ENCODE measurements at regions not wholly inside any gene's neighbourhood (a gene's known extent, or its start where the extent isn't known, plus 50 kb on each side); places are given as distances from the start of the nearest gene placed in this dataset.
"Not testable (repeated sequence)": the region's sequence is repeated elsewhere in the genome, so short reads cannot be mapped to it uniquely, and the experiment has no call there.

DNA sequence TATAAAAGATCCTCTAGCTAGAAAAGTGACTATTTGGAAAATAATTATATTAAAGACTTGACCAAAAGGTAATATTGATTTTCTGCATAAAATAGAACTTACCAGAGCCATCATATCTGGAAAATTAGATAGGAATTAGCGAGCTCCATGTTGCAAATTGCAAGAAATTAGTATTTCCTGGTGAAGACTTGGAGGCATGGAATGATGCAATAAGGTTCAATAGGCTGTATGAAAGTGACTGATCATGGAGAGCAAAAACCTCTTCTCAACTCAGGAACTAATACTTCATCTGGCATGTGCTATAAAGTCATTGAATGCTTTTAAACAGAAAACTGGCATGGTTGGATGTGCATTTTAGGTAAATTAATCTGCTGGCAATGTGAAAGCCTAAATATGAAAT lies 66.3 kb upstream of the UFM1 start:
- Histone ChIP-seq H3K27me3 (ENCODE audit: control insufficient read depth, insufficient read depth, low read length) (no peaks in the 10 kb centered on the region), H3K36me3 (replicated peaks; ENCODE audit: control insufficient read depth, insufficient read depth, low read length) (no peaks in the 10 kb centered on the region), H3K4me3 (ENCODE audit: insufficient read depth, low read depth, low read length) (no peak overlapping the region)
- DNase-seq = no peak

DNA sequence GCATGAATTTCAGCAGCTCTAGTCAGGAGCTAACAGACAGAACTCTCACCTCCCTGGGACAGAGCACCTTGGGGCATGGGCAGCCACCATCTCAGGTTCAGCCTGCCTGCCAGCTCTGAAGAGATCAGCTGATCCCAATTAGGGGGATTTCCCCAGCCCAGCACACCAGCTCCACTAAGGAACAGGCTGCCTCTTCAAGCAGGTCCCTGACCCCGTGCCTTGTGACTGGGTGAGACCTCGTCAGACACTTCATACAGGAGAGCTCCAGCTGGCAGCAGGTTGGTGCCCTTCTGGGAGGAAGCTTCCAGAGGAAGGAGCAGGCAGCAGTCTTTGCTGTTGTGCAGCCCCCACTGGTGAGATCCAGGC lies 84.5 kb upstream of the UFM1 start:
- Histone ChIP-seq H3K27me3 (ENCODE audit: control insufficient read depth, insufficient read depth, low read length) (no peaks in the 10 kb centered on the region), H3K36me3 (replicated peaks; ENCODE audit: control insufficient read depth, insufficient read depth, low read length) (no peaks in the 10 kb centered on the region), H3K4me3 (ENCODE audit: insufficient read depth, low read depth, low read length) (no peak overlapping the region)
- DNase-seq = no peak

DNA sequence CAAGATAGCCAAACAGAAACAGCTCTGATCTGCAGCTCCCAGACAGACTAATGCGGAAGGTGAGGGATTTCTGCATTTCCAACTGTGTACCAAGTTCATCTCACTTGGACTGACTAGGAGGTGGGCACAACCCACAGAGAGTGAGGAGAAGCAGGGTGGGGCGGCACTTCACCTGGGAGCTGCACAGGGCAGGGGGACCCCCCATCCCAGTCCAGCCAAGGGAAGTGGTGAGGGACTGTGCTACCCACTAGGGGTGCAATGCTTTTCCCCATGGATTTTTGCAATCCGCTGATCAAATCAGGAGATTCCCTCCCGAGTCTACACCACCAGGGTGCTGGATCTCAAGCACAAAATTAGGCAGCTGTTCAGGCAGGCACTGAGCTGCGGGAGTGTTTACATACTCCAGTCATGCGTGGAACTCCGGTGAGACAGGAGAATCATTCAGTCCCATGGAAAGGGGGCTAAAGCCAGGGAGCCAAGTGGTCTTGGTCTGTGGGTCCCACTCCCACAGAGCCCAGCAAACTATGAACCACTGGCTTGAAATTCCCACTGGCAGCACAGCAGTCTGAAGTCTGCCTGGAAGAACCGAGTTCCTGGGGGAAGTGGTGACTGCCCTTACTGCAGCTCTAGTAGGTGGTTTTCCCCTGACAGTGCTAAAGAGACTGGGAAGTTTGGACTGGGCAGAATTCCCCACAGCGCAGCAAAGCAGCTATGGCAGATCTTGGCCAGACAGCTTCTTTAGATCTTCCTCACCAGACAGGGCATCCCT lies 85.1 kb upstream of the UFM1 start:
- Histone ChIP-seq H3K4me3 (ENCODE audit: insufficient read depth, low read depth, low read length) (no peak overlapping the region), H3K36me3 (replicated peaks; ENCODE audit: control insufficient read depth, insufficient read depth, low read length) (no peaks in the 10 kb centered on the region), H3K27me3 (ENCODE audit: control insufficient read depth, insufficient read depth, low read length) (no peaks in the 10 kb centered on the region)
- DNase-seq = no peak

DNA sequence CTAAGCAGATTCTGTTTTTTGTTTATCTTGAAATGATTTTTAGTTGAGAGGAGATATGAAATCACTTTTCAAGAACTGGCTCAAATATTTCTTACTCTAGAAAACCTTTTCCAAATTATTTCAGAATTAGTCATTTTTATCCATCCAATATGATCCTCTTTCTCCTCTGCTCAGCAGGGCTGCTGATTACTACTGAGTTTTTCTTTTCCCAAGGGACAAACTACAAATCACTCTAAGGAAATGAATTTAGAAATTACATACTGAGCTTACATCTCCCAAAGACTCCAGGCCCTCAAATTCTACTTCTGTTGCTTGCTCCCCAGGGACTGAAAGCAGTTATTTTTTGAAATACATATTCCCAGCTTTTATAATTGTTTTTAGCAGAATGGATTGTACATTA lies 87.4 kb upstream of the UFM1 start:
- DNase-seq = no peak
- H3K36me3 ChIP-seq (replicated peaks; ENCODE audit: control insufficient read depth, insufficient read depth, low read length) = no peaks in the 10 kb centered on the region
- H3K4me3 ChIP-seq (ENCODE audit: insufficient read depth, low read depth, low read length) = no peak overlapping the region
- H3K27me3 ChIP-seq (ENCODE audit: control insufficient read depth, insufficient read depth, low read length) = no peaks in the 10 kb centered on the region

DNA sequence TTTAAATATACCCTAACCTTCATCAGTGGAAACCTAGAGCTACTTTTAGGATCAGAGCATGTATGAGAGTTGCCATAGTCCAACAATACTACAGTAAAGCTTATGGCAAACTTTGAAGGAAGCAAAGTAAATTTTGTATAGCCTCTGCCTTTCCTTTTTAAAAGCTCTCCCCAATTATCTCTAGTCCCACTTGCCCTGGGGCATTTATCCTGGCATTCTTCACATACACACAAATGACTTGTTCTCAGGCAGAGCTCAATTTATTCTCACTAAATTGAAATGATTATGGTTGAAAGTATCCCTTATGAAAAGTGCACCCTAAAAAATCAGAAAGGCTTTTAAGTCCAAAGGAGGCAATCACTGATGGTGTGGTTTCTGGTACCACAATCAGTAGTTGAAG lies 94.1 kb upstream of the UFM1 start:
- Histone ChIP-seq H3K4me3 (ENCODE audit: insufficient read depth, low read depth, low read length) (no peak overlapping the region), H3K36me3 (replicated peaks; ENCODE audit: control insufficient read depth, insufficient read depth, low read length) (no peaks in the 10 kb centered on the region), H3K27me3 (ENCODE audit: control insufficient read depth, insufficient read depth, low read length) (no peaks in the 10 kb centered on the region)
- DNase-seq = no peak

DNA sequence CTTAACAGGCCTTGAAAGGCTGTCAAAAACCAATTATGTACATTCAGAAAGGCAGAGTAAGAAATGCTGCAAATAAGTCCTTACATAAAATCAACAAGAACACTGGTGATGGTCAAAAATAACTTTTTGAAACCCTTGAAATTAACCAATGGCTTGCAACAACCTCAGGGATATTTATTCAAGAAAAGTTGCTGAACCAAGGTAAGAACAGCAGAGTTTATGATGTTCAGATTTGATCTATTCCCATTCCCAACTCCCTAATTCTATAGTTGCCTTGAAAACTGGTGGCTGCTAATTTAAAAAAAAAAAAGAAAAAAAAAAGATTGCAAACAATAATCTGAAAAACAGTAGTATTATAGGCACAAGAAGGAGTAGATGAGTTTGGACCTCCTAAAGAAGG lies 109.8 kb upstream of the UFM1 start:
- no peak for DNase-seq
- no peaks in the 10 kb centered on the region for H3K27me3 ChIP-seq (ENCODE audit: control insufficient read depth, insufficient read depth, low read length)
- no peak overlapping the region for H3K4me3 ChIP-seq (ENCODE audit: insufficient read depth, low read depth, low read length)
- no peaks in the 10 kb centered on the region for H3K36me3 ChIP-seq (replicated peaks; ENCODE audit: control insufficient read depth, insufficient read depth, low read length)

DNA sequence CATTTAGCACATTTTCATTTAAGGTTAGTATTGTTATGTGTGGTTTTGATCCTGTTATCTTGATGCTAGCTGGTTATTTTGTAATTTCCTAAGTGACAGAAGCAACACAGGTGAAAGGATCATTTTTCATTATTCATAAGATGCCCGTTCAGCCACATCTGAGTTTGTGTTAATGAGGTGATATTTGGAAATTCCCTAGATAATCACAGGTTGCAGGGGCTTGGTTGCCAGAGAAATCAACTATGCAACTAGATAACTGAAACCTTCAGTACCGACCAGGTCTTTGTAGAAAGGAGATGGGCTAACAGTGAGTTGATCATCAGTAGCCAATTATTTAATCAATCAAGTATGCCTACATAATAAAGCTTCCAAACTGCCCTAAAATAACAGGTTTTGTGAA lies 121.3 kb upstream of the UFM1 start:
- DNase-seq = no peak
- no peak overlapping the region for H3K4me3 ChIP-seq (ENCODE audit: insufficient read depth, low read depth, low read length)
- H3K27me3 ChIP-seq (ENCODE audit: control insufficient read depth, insufficient read depth, low read length) = no peaks in the 10 kb centered on the region
- H3K36me3 ChIP-seq (replicated peaks; ENCODE audit: control insufficient read depth, insufficient read depth, low read length) = no peaks in the 10 kb centered on the region

DNA sequence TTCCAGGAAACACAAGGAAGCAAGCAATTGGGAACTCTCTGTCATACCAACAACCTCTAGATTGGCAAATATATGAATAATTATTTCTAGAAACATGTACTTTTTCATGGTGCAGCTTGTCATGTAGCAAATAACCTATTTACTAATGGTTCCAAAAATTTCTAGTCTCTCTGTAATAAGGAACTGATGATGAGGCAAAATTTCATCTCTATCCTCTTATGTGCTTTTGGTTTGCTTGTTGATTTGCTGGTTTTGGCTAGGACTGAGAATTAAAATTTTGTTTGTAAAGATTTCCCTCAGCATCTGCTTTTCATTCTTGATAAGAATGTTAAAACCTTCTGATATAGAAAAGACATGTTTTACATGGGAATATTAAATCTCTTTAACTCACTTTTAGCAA lies 123.2 kb upstream of the UFM1 start:
- Histone ChIP-seq H3K27me3 (ENCODE audit: control insufficient read depth, insufficient read depth, low read length) (no peaks in the 10 kb centered on the region), H3K36me3 (replicated peaks; ENCODE audit: control insufficient read depth, insufficient read depth, low read length) (no peaks in the 10 kb centered on the region), H3K4me3 (ENCODE audit: insufficient read depth, low read depth, low read length) (no peak overlapping the region)
- no peak for DNase-seq

DNA sequence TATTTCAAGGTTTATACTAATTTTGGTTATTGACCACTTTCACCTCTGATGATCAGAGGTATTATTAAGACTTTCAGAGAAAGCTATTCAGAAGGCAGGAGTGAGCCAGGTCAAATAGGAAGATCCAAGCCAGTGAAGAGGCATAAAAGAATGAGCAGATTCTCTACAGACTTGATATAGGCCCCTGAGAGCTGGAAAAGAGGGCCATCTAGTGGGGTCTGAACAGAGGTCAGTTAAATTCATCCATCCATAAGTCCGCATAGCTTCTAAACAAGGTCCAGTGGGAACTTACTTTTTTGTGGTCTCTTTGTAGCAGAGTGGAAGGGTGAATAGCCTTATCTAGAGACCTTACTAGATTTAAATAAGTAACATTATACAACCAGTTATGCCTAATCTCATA lies 126.6 kb upstream of the UFM1 start:
- no peaks in the 10 kb centered on the region for H3K27me3 ChIP-seq (ENCODE audit: control insufficient read depth, insufficient read depth, low read length)
- no peaks in the 10 kb centered on the region for H3K36me3 ChIP-seq (replicated peaks; ENCODE audit: control insufficient read depth, insufficient read depth, low read length)
- H3K4me3 ChIP-seq (ENCODE audit: insufficient read depth, low read depth, low read length) = no peak overlapping the region
- DNase-seq = peak; percentile 14

DNA sequence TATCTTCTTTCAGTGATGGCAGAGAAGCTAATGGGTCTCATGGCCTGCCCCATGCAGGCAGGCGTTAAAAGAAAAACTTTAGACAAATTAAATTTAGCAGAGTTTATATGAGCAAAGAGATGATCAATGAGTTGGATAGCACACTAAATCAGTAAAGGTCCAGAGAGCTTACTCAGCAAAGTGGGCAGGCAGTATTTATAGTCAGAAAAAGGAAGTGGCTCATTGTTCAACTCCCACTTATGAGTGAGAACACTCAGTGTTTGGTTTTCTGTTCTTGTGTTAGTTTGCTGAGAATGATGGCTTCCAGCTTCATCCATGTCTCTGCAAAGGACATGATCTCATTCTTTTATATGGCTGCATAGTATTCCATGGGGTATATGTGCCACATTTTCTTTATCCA lies 128.5 kb upstream of the UFM1 start:
- not testable (repeated sequence) for H3K27me3 ChIP-seq (ENCODE audit: control insufficient read depth, insufficient read depth, low read length); H3K4me3 ChIP-seq (ENCODE audit: insufficient read depth, low read depth, low read length); H3K36me3 ChIP-seq (replicated peaks; ENCODE audit: control insufficient read depth, insufficient read depth, low read length); DNase-seq

DNA sequence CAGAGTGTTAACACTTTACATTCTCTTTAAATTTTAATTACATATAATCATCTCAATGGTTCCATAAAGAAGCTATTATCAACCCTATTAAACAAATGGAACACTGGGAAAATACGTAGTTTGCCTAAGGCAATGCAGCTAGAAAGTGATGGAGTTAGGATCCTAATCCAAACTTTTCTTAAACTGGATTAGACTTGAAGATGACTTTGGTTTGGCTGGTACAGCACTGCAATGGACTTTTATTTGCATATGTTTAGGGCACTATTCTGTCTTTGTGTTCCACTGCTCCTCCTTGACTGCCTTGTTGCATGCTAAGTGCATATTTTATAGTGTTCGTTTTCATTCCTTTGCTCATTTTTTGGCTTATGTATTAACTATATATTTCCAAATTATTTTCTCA lies 133.5 kb upstream of the UFM1 start:
- DNase-seq = no peak
- Histone ChIP-seq H3K4me3 (ENCODE audit: insufficient read depth, low read depth, low read length) (no peak overlapping the region), H3K36me3 (replicated peaks; ENCODE audit: control insufficient read depth, insufficient read depth, low read length) (no peaks in the 10 kb centered on the region), H3K27me3 (ENCODE audit: control insufficient read depth, insufficient read depth, low read length) (no peaks in the 10 kb centered on the region)

DNA sequence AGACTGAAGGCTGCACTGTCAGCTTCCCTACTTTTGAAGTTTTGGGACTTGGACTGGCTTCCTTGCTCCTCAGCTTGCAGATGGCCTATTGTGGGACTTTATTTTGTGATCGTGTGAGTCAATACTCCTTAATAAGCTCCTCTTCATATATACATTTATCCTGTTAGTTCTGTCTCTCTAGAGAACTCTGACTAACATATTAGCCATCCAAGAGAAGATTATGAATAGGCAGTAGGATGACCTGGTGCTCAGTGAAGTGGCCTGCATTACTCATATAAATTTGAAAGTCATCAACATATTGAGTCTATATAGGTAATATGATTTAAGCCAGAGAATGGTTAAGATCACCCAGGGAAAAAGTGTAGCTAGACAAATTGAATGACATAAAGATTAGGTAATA lies 136.3 kb upstream of the UFM1 start:
- Histone ChIP-seq H3K4me3 (ENCODE audit: insufficient read depth, low read depth, low read length) (no peak overlapping the region), H3K36me3 (replicated peaks; ENCODE audit: control insufficient read depth, insufficient read depth, low read length) (no peaks in the 10 kb centered on the region), H3K27me3 (ENCODE audit: control insufficient read depth, insufficient read depth, low read length) (no peaks in the 10 kb centered on the region)
- DNase-seq = no peak

DNA sequence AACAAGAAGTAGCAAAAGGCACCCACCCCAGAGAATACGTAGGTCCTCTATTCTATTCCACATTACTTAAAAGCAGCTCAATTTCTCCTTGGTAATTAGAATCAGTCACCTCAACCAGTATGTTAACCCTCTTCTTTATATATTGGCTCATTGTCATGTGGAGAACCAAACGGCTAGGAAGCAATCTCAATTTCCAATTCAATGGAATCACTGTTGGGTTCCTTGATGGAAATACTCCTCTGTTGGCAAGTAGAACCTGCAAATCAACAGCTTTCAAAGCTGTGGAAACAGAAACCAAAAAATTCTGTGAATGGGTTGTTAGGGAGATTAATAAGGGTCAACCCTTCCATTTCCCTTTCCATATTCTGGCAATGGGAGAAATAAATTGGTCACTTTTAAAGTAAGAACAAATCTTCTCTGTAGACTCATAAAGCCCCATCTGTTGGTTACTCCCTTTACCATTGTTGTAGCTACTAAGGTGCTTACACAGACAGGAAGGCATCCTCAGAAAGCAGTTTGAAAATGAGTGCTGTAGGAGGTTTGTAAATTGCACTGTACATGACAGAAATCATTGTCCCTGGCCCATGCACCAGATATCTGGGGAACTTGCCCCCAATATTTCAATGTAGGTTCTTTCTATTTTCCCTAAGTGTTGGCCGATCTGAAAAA lies 138.6 kb upstream of the UFM1 start:
- no peak overlapping the region for H3K4me3 ChIP-seq (ENCODE audit: insufficient read depth, low read depth, low read length)
- H3K27me3 ChIP-seq (ENCODE audit: control insufficient read depth, insufficient read depth, low read length) = no peaks in the 10 kb centered on the region
- DNase-seq = no peak
- no peaks in the 10 kb centered on the region for H3K36me3 ChIP-seq (replicated peaks; ENCODE audit: control insufficient read depth, insufficient read depth, low read length)

DNA sequence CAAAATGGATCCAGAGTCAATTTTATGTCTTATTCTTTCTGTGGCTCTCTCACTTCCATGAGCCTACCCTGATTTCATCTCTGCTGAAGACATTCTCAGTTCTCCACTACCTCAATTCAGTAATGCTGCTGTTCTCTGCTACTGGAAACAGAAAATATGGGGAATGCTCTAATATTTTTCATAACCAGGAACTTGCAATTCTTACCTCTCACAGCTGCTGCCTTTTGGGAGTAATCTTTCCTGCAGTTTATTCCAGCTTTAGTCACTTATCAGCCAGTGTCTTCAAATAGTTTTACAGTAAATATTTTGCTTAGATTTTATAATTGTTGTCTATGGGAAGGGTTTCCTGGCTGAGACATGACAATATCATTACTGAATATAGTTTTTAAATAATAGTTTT lies 145.1 kb upstream of the UFM1 start:
- Histone ChIP-seq H3K27me3 (ENCODE audit: control insufficient read depth, insufficient read depth, low read length) (no peaks in the 10 kb centered on the region), H3K4me3 (ENCODE audit: insufficient read depth, low read depth, low read length) (no peak overlapping the region), H3K36me3 (replicated peaks; ENCODE audit: control insufficient read depth, insufficient read depth, low read length) (no peaks in the 10 kb centered on the region)
- no peak for DNase-seq

DNA sequence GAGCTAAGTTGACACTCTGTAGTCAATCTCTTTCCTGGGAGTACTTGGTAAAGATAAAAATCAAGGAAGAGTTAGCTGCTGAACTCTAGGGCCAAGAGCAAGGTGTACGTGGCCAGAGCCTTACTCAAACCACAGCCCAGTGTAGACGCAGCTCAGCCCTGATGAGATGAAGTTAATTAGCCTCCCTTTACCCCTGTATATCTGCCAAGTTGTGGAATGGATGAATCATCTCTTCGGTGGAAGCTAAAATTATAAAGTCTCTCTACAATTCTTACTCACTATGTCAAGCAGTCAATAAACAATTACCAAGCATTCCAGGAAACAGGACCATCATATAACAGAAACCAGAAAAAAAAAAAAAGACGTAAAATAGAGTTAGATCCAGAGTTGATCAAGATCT lies 146.9 kb upstream of the UFM1 start:
- H3K36me3 ChIP-seq (replicated peaks; ENCODE audit: control insufficient read depth, insufficient read depth, low read length) = no peaks in the 10 kb centered on the region
- H3K27me3 ChIP-seq (ENCODE audit: control insufficient read depth, insufficient read depth, low read length) = no peaks in the 10 kb centered on the region
- DNase-seq = no peak
- no peak overlapping the region for H3K4me3 ChIP-seq (ENCODE audit: insufficient read depth, low read depth, low read length)

DNA sequence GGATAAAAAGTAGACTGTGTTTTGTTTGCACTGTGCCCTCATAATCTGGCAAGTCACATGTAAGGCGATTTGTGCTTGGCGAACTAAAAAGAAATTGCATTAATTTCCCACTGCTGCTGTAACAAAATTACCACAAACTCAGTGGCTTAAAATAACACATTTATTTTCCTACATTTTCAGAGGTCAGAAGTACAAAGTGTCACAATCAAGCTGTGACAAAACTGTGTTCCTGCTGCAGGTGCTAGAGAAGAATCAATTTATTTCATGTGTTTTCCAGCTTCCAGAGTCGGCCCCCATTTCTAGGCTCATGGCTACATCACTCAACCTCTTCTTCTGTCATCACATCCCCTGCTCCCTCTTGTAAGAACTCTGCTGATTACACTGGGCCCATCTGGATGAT lies 158.6 kb upstream of the UFM1 start:
- Histone ChIP-seq H3K4me3 (ENCODE audit: insufficient read depth, low read depth, low read length) (no peak overlapping the region), H3K27me3 (ENCODE audit: control insufficient read depth, insufficient read depth, low read length) (no peaks in the 10 kb centered on the region), H3K36me3 (replicated peaks; ENCODE audit: control insufficient read depth, insufficient read depth, low read length) (no peaks in the 10 kb centered on the region)
- no peak for DNase-seq

All from H7 (cell line).